Gastrocnemius medialis (tissue), 4 donors: ENCODE measurements at regions not wholly inside any gene's neighbourhood (a gene's known extent, or its start where the extent isn't known, plus 50 kb on each side); places are given as distances from the start of the nearest gene placed in this dataset.

Experiments
- ATAC-seq, 2 donors: fragments of 150-250 bp; one replicate each; pipeline ENCODE4 v1.9.1; 2016
- DNase-seq, 2 donors: peaks; one replicate each; pipeline ENCODE4 v3.0.0-alpha.2; 2019
- H3K27ac ChIP-seq, 4 donors: fragments of 200-600 bp; sonication (generic); 1 replicate in 1 of 4; 2 replicates in 3 of 4; pipeline ENCODE4 v1.5.1; 2016 to 2018; ENCODE audit warnings: mild to moderate bottlenecking in 2 of 4, moderate library complexity in 1 of 4
- H3K27me3 ChIP-seq, 3 donors: fragments of 200-600 bp; sonication (generic) in 2 of 3; 1 replicate in 1 of 3; 2 replicates in 2 of 3; pipeline versions ENCODE4 v1.5.1 to v1.6.0; 2016 to 2019; ENCODE audit warnings: mild to moderate bottlenecking in 1 of 3, moderate library complexity in 1 of 3
- H3K36me3 ChIP-seq, 2 donors: fragments of 200-600 bp; sonication (generic) in 1 of 2; one replicate each; pipeline ENCODE4 v1.5.1; 2017 to 2018
- H3K4me1 ChIP-seq, 2 donors: fragments of 200-600 bp; sonication (generic) in 1 of 2; one replicate each; pipeline ENCODE4 v1.5.1; 2016 to 2017; ENCODE audit warnings: mild to moderate bottlenecking in 2 of 2
- H3K4me3 ChIP-seq, 4 donors: fragments of 200-600 bp; sonication (generic) in 3 of 4; 1 replicate in 1 of 4; 2 replicates in 3 of 4; pipeline ENCODE4 v1.5.1; 2016 to 2019; ENCODE audit warnings: mild to moderate bottlenecking in 2 of 4
- H3K9me3 ChIP-seq, 3 donors: fragments of 200-600 bp; sonication (generic) in 2 of 3; 1 replicate in 1 of 3; 2 replicates in 2 of 3; pipeline ENCODE4 v1.5.1; 2016 to 2019
- CTCF ChIP-seq, 5 experiments: fragments of 450-650 bp in 3 of 5; fragments of 200-600 bp in 2 of 5; sonication (generic) in 2 of 5; IDR thresholded peaks in 4 of 5; conservative IDR thresholded peaks in 1 of 5; 1 replicate in 4 of 5; 2 replicates in 1 of 5; pipeline ENCODE4 v1.5.1; 2016 to 2019; ENCODE audit warnings: antibody characterized with exemption in 5 of 5, mild to moderate bottlenecking in 3 of 5, moderate library complexity in 3 of 5
- POLR2A ChIP-seq, 2 donors: fragments of 450-650 bp; IDR thresholded peaks; one replicate each; pipeline ENCODE4 v1.6.1; 2017; ENCODE audit warnings: antibody characterized with exemption in 2 of 2, mild to moderate bottlenecking in 2 of 2, moderate library complexity in 2 of 2
- in situ Hi-C, 4 donors: fragments of 200-750 bp; cut with MboI; loops; one replicate each; pipeline versions ENCODE4 v1.15.0 to v1.8.0; 2017; ENCODE audit warnings: low sequenced_read_pairs in 4 of 4
- intact Hi-C: fragments of 100-400 bp; cut with DNase I; formaldehyde crosslinking; loops from one replicate; pipeline ENCODE4 v1.15.1; 2023; ENCODE audit warnings: low total_unique reads

GRCh38 chr6:120627612-120628011, 706.7 kb downstream of the TBC1D32 start:
- no peak for ATAC-seq
- intact Hi-C loops, result no loop called here
- in situ Hi-C loops, result no loop called here
- H3K27me3 ChIP-seq, result no peaks in the 10 kb centered on the region
- DNase-seq, result no peak
- no peak overlapping the region for H3K27ac ChIP-seq
- TF ChIP-seq CTCF (IDR thresholded peaks at IDR 0.05 in 4 of 5, conservative IDR thresholded peaks at IDR 0.05 in 1 of 5) (no peak), POLR2A (IDR thresholded peaks at IDR 0.05) (no peak)
- H3K4me1 ChIP-seq, result no peaks in the 10 kb centered on the region
- H3K4me3 ChIP-seq, result no peak overlapping the region
- H3K36me3 ChIP-seq, result no peaks in the 10 kb centered on the region
- no peaks in the 10 kb centered on the region for H3K9me3 ChIP-seq

- DNase-seq, result no peak
- Histone ChIP-seq H3K27me3 (no peaks in the 10 kb centered on the region), H3K36me3 (no peaks in the 10 kb centered on the region), H3K4me3 (no peak overlapping the region), H3K4me1 (no peaks in the 10 kb centered on the region), H3K9me3 (no peaks in the 10 kb centered on the region), H3K27ac (no peak overlapping the region)
- intact Hi-C loops, result no loop called here
- TF ChIP-seq POLR2A (IDR thresholded peaks at IDR 0.05) (no peak), CTCF (IDR thresholded peaks at IDR 0.05 in 4 of 5, conservative IDR thresholded peaks at IDR 0.05 in 1 of 5) (no peak)
- in situ Hi-C loops, result no loop called here
- ATAC-seq, result no peak
Measured at GRCh38 chr6:120622127-120622631, 712.1 kb downstream of the TBC1D32 start.

- Histone ChIP-seq H3K4me1 (no peaks in the 10 kb centered on the region), H3K36me3 (no peaks in the 10 kb centered on the region), H3K9me3 (no peaks in the 10 kb centered on the region), H3K4me3 (no peak overlapping the region), H3K27me3 (no peaks in the 10 kb centered on the region), H3K27ac (no peak overlapping the region)
- intact Hi-C loops (no loop called here), in situ Hi-C loops (no loop called here)
- no peak for TF ChIP-seq POLR2A (IDR thresholded peaks at IDR 0.05)
- TF ChIP-seq CTCF (IDR thresholded peaks at IDR 0.05 in 4 of 5, conservative IDR thresholded peaks at IDR 0.05 in 1 of 5), result no peak
- no peak for DNase-seq
- ATAC-seq, result no peak
Measured at GRCh38 chr6:120620900-120621299, 713.4 kb downstream of the TBC1D32 start.

GRCh38 chr6:120615238-120615637, 719.0 kb downstream of the TBC1D32 start:
- intact Hi-C loops (no loop called here), in situ Hi-C loops (no loop called here)
- ATAC-seq (no peak), DNase-seq (no peak)
- no peak overlapping the region for H3K27ac ChIP-seq
- no peaks in the 10 kb centered on the region for H3K9me3 ChIP-seq
- H3K27me3 ChIP-seq, result no peaks in the 10 kb centered on the region
- no peak overlapping the region for H3K4me3 ChIP-seq
- H3K4me1 ChIP-seq, result no peaks in the 10 kb centered on the region
- no peaks in the 10 kb centered on the region for H3K36me3 ChIP-seq
- TF ChIP-seq POLR2A (IDR thresholded peaks at IDR 0.05) (no peak), CTCF (IDR thresholded peaks at IDR 0.05 in 4 of 5, conservative IDR thresholded peaks at IDR 0.05 in 1 of 5) (no peak)

GRCh38 chr6:120614723-120615122, 719.6 kb downstream of the TBC1D32 start:
- in situ Hi-C loops (no loop called here), intact Hi-C loops (no loop called here)
- H3K4me3 ChIP-seq, result no peak overlapping the region
- no peaks in the 10 kb centered on the region for H3K36me3 ChIP-seq
- DNase-seq (no peak), ATAC-seq (no peak)
- TF ChIP-seq CTCF (IDR thresholded peaks at IDR 0.05 in 4 of 5, conservative IDR thresholded peaks at IDR 0.05 in 1 of 5) (no peak), POLR2A (IDR thresholded peaks at IDR 0.05) (no peak)
- H3K9me3 ChIP-seq, result no peaks in the 10 kb centered on the region
- no peaks in the 10 kb centered on the region for H3K27me3 ChIP-seq
- H3K27ac ChIP-seq, result no peak overlapping the region
- no peaks in the 10 kb centered on the region for H3K4me1 ChIP-seq
